Activated naive CD4-positive, alpha-beta T cell treated with Interleukin-2 at 50 U/mL for 16 hours (primary cell): ENCODE measurements at regions not wholly inside any gene's neighbourhood (a gene's known extent, or its start where the extent isn't known, plus 50 kb on each side); places are given as distances from the start of the nearest gene placed in this dataset.

Experiments used
- DNase-seq: peaks from one replicate; pipeline ENCODE4 v3.0.0-alpha.2; 2020

GRCh38 chr5:125541085-125541484, 794.6 kb upstream of the ZNF608 start:
- no peak for DNase-seq

GRCh38 chr5:125549322-125549911, 803.0 kb upstream of the ZNF608 start:
- DNase-seq = no peak

GRCh38 chr5:125550274-125550673, 803.8 kb upstream of the ZNF608 start:
- DNase-seq = no peak

DNA sequence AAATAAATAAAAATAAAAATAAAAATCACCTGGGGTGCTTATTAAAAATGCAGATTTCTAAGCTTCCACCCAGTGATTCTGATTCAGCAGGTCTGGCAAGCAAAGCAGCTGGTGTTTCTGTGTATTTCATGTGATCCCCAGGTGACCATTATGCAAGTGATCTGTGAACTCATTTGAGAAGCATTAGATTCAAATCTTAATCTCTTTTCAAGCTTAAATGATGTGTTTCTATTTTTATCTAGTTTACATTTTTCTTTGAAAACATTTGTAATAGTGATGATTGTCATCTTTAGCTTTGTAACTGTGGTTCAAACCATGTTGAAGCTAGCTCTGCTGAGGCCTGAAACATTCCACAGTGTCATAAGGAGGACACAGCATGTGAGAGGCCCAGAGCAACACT, 804.8 kb upstream of the ZNF608 start:
- no peak for DNase-seq

DNA sequence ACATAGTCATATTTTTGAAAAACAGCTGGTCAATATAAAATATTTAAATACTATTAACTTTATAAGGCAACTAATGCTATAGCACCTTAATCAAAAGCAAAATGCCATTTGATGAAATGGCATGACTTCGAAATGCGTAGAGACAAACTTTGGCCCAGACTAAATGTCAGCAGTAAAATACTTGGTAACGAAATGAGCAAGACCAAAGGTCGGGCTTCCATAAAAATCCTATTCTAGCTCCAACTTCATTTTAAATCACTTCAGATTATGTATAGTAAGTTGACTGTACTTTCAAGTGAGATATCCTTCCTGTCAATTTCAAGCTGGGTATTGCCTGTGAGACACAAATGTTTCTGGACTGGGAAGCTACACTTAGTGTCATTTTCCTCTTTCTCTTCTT, 805.4 kb upstream of the ZNF608 start:
- no peak for DNase-seq

- DNase-seq = no peak
These were observed 806.0 kb upstream of the ZNF608 start for GRCh38 chr5:125552486-125552885.

- no peak for DNase-seq
These were observed 807.9 kb upstream of the ZNF608 start for GRCh38 chr5:125554355-125554754.

GRCh38 chr5:125555591-125555990, 809.2 kb upstream of the ZNF608 start:
- no peak for DNase-seq

GRCh38 chr5:125558016-125558415, 811.6 kb upstream of the ZNF608 start:
- DNase-seq = no peak

DNA sequence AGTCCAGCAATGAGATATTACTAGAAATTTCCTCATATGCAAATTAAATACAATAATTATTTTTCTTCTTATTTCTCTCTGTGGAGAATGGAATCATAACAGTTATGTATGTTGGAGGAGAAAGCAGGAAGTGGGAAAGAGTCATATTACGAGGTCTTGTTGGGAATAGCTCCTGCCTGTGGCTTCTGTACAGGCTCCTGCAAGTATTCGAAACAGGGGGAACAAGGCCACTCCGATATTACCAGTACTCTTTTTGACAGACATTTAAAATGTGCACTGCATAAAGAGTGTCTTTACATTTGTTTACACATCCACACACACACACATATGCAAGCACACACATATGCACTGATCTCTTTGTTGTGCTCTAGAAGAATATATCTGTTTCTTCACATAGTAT, 812.0 kb upstream of the ZNF608 start:
- no peak for DNase-seq

DNA sequence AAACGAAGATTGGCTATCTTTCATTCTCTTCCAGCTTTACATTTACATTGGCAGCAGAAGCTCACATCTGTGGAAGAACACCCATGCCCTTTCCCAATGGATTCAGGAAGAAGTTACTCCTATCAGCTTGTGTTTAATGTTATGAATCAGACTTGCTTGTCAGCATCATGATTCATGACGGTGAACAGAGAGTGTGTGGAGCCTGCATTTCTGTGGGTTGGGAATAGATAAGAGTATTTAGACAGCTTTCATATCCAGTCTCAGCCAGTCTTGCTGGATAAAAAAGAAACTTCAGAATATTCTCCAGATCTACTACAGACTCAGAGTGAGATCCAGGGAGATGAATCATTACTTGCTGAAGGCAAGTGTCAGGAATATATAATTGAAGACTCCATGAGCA, 812.9 kb upstream of the ZNF608 start:
- no peak for DNase-seq

DNA sequence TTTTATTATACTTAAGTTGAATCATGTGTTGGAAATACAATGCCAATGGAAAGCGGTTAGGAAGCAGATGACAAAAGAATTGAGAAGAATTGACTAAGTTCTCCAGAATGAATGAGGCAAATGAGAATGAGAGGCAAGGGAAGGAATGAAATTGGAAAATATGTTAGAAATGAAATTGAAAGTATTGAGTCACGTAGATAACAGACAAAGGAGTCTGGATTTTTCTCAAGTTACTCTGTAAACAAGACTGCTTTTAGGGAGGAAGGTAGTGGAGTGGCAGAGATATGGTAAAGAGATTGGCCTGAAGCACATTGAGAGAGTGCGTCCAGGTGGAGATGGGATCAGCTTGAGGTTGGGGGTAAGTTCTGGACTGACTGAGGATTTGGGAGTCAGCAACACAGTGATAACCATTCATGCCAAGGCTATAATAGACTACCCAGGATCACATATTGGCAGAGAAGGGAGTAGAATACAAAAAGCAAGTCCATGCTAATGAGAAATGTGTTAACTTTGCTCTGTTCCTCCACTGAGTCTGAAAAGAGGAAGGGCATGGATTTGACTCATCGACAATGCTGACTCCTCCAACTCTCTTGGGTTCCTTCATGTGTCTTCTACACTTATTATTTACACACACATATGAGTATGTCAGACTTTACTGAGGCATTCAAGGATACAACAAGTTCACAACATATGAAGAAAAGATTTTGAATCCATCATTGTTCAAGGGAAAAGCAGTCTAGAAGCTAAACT, 814.2 kb upstream of the ZNF608 start:
- DNase-seq = no peak

DNA sequence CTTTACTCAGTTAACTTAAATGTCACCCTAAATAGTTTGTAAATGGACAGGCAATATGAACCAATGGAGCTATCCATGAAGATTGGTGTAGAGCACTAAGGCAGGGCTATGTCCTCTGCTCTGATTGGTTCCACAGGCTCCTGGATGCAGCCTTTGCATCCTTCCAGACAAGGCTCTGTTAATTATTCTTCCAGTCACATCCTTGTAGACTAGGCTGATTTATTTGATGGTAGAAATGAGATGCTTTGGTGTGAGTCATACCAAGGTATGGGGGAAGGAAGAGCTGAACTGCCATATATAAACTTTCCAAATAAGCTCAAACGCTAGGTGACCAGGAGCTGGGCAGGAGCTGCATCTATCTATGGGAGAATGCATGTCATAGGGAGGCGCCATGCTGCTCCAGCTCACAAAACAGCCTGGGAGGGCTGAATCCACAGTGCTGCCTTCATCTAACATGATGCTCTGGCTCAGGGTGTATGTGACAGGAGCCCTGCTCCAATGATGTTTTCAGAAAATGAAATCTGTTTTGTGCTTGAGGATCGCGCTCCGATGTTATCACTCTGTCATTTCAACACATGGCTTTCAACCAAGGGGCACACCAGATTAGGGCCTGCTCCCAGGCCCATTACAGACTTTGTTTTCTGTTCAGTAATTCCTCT, 818.0 kb upstream of the ZNF608 start:
- DNase-seq = no peak

DNA sequence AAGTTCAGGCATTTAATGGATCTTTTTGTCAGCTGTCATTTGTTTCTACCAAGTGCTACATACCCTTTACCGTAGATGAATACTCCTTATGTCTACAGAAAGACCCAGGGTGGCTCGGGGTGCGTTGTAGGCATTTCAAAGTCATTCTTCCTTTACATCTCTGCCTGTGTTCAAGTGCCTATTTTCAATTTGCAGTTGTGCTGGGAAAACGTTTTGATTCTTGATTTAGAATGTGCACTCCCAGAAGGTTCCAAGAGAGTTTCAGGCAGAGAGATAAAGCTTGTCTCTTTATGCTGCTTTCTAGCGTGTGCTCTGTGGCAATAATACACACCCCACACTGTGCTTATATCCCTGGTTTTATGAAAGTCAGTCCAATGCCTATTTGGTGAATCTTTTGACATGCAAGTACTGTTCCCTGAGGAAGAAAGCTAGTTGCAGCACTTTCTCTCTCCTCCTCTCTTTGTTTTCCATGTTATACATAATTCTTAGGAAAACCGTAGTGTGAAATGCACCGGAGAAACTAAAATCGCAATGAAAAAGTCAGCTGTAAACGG, 828.1 kb upstream of the ZNF608 start:
- no peak for DNase-seq

- no peak for DNase-seq
These were observed 828.9 kb upstream of the ZNF608 start for GRCh38 chr5:125575171-125575890.

GRCh38 chr5:125575891-125576505, 829.6 kb upstream of the ZNF608 start:
- DNase-seq = no peak

DNA sequence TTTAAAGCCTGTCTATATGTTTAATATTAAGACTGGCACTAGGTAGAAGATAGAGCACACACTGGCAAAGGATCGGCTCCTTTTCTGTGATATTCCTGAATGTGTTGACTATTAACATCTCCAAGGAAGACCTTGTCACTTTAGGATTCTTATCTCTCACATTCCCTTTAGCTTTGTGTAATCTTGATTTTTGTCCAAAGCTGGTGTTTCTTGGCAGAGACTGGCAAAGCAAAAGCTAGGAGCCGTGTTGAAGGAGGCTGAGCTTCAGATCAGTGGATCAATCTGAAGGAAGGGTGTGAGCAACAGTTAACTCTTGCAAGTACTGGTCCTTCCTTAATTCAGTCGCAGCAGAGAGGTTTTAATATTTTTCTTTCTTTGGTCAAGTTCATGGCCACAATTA, 830.4 kb upstream of the ZNF608 start:
- DNase-seq = no peak

GRCh38 chr5:125578551-125578950, 832.1 kb upstream of the ZNF608 start:
- no peak for DNase-seq

DNA sequence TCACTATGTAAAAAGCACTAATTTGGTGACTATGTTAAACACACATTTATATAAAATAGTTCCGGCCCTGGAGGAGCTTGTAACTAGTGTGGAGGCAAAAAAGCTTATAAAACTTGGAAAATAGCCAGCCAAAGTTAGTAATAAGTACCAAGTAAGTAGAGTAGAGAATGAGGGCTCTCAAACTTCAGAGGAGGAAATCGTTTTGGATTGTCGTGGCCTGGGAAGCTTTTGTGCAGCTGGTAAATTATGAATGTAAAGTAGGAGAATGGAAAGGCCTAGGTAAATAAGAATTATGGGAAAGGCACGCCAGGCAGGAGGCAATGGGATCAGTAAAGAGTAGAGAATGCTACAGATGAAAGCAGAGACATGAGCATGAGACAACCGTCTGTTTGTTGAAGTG, 832.7 kb upstream of the ZNF608 start:
- DNase-seq = no peak

DNA sequence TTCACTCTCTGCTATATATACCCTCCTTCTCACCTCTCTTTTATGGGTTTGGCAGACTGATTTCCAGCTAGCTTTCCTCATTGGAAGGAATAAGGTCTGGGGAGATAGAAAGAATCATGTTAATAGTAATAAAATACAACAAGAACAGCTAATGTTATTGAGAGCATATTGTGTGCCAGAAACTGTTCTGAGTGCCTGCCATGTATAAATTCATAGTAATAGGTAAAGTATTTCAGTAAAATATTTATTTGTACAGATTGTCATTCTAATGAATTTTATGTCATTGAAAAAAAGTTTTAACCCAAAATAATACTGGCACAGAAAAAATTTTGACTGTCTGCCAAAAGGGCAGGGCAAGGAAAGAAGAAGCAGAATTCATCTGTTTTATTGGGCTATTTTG, 834.9 kb upstream of the ZNF608 start:
- DNase-seq = no peak

GRCh38 chr5:125582352-125582751, 835.9 kb upstream of the ZNF608 start:
- no peak for DNase-seq

DNA sequence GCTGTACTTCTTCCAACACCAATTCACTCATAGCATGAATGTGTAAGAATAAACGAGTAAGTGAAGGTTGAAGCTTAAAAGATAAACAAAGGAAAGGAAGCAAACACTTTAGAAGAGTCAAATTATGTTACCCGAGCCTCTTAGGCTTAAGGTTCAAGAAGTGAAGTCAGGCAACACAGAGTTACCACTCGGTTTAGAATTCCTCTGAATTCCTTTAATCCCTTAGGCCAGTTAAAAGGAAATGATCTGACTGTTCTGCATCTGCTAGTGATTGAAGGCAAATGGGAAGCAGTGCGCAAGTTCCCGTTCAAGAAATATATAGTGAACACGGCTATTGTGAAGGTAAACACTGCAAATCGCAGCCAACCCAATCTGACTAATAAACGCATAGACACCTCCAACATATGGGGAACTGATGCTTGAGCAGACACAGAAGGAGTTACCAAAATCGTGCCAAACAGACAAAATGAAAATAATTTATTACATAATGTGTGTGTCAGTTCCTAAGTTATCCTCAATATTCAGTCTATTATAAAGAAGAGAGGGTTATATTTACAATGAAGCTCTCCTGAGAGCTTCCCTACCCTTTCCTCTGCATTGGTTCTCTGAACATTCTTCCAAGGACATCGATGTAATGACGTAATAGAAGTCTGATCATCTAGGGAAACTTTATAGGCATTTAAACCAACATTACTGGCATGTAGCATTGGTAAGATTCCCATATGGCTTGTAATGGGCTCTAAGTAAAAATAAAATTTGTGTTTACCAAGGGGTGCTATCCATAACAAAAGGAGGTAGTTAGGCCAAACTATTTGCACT, 837.1 kb upstream of the ZNF608 start:
- DNase-seq = no peak
